ENCODE measurements at regions not wholly inside any gene's neighbourhood (a gene's known extent, or its start where the extent isn't known, plus 50 kb on each side); places are given as distances from the start of the nearest gene placed in this dataset.

DNA sequence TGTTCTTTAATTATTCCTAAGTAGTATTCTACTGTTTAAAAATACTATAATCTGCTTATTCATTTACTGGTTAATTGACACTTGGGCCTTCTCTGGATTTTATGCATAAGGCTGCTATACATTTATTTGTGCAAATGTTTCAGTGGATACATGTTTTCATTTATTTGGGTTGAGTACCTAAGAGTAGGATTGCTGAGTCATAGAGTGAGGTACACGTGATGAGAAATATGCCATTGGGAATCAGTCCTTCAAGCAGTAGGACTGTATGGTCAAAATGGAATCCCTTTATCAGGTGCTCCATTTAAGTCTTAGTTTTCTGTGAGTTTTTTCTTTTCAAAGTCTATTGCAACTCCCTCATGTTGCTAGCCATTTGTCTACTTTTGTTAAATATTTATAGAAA is 275.2 kb upstream of the SORL1-AS1 start:
- no peaks in the 10 kb centered on the region for H3K9me3 Mint-ChIP-seq (ENCODE audit: unreplicated experiment)
- TF ChIP-seq, protein P1, sequence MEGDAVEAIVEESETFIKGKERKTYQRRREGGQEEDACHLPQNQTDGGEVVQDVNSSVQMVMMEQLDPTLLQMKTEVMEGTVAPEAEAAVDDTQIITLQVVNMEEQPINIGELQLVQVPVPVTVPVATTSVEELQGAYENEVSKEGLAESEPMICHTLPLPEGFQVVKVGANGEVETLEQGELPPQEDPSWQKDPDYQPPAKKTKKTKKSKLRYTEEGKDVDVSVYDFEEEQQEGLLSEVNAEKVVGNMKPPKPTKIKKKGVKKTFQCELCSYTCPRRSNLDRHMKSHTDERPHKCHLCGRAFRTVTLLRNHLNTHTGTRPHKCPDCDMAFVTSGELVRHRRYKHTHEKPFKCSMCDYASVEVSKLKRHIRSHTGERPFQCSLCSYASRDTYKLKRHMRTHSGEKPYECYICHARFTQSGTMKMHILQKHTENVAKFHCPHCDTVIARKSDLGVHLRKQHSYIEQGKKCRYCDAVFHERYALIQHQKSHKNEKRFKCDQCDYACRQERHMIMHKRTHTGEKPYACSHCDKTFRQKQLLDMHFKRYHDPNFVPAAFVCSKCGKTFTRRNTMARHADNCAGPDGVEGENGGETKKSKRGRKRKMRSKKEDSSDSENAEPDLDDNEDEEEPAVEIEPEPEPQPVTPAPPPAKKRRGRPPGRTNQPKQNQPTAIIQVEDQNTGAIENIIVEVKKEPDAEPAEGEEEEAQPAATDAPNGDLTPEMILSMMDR (IDR thresholded peaks at IDR 0.05; ENCODE audit: unreplicated experiment), result no peak
- H3K27ac Mint-ChIP-seq (ENCODE audit: unreplicated experiment), result peak overlapping the region; percentile 98
- peaks cover 50% of the 10 kb centered on the region for H3K4me1 Mint-ChIP-seq (ENCODE audit: unreplicated experiment)
- peaks cover 2% of the 10 kb centered on the region for H3K27me3 Mint-ChIP-seq (ENCODE audit: unreplicated experiment)
- no peak overlapping the region for H3K4me3 Mint-ChIP-seq (ENCODE audit: unreplicated experiment)
- DNase-seq (ENCODE audit: low spot score), result no peak
- peaks cover 3% of the 10 kb centered on the region for H3K36me3 Mint-ChIP-seq (ENCODE audit: low read depth, unreplicated experiment)

GRCh38 chr11:121723246-121723741 is 270.5 kb upstream of the SORL1-AS1 start:
- Mint-ChIP-seq H3K4me1 (ENCODE audit: unreplicated experiment) (peaks cover 44% of the 10 kb centered on the region), H3K36me3 (ENCODE audit: low read depth, unreplicated experiment) (peaks cover 8% of the 10 kb centered on the region), H3K4me3 (ENCODE audit: unreplicated experiment) (peak overlapping the region; percentile 75), H3K27me3 (ENCODE audit: unreplicated experiment) (peaks cover 6% of the 10 kb centered on the region), H3K9me3 (ENCODE audit: unreplicated experiment) (no peaks in the 10 kb centered on the region), H3K27ac (ENCODE audit: unreplicated experiment) (peak overlapping the region; percentile 94)
- DNase-seq (ENCODE audit: low spot score), result peak; percentile 21
- TF ChIP-seq, protein P1 (IDR thresholded peaks at IDR 0.05; ENCODE audit: unreplicated experiment), result no peak

- H3K27ac Mint-ChIP-seq (ENCODE audit: unreplicated experiment), result peak overlapping the region; percentile 27
These were observed 269.9 kb upstream of the SORL1-AS1 start for GRCh38 chr11:121722431-121723245.

DNA sequence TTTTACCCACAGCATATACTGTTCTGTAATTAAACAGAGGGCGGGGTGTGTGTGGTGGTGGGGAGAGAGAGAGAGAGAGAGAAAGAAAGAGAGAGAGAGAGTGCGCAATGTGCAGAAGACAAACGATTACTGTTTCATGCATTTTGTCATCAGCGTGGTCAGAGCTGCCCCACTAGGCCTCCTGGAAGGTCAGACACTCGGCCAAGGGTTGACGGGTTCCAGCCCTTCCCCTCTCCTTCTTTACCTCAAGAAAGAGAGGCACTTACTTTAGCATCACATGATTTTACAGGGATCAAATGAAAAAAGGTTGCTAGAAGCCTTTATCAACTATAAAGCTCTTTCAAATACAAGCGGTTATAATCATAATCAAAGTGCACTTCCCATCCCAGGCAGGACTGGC is 269.2 kb upstream of the SORL1-AS1 start:
- Mint-ChIP-seq H3K4me3 (ENCODE audit: unreplicated experiment) (no peak overlapping the region), H3K27me3 (ENCODE audit: unreplicated experiment) (peaks cover 6% of the 10 kb centered on the region), H3K4me1 (ENCODE audit: unreplicated experiment) (peaks cover 30% of the 10 kb centered on the region), H3K27ac (ENCODE audit: unreplicated experiment) (no peak overlapping the region), H3K9me3 (ENCODE audit: unreplicated experiment) (no peaks in the 10 kb centered on the region), H3K36me3 (ENCODE audit: low read depth, unreplicated experiment) (peaks cover 8% of the 10 kb centered on the region)
- TF ChIP-seq, protein P1 (IDR thresholded peaks at IDR 0.05; ENCODE audit: unreplicated experiment), result no peak
- DNase-seq (ENCODE audit: low spot score), result no peak

More at GRCh38 chr11:121722431-121723245, 269.9 kb upstream of the SORL1-AS1 start:
- Mint-ChIP-seq H3K4me1 (ENCODE audit: unreplicated experiment) (peaks cover 37% of the 10 kb centered on the region), H3K9me3 (ENCODE audit: unreplicated experiment) (no peaks in the 10 kb centered on the region), H3K4me3 (ENCODE audit: unreplicated experiment) (no peak overlapping the region), H3K36me3 (ENCODE audit: low read depth, unreplicated experiment) (peaks cover 8% of the 10 kb centered on the region), H3K27me3 (ENCODE audit: unreplicated experiment) (peaks cover 6% of the 10 kb centered on the region)
- TF ChIP-seq, protein P1 (IDR thresholded peaks at IDR 0.05; ENCODE audit: unreplicated experiment), result no peak
- peak; percentile 72 for DNase-seq (ENCODE audit: low spot score)

DNA sequence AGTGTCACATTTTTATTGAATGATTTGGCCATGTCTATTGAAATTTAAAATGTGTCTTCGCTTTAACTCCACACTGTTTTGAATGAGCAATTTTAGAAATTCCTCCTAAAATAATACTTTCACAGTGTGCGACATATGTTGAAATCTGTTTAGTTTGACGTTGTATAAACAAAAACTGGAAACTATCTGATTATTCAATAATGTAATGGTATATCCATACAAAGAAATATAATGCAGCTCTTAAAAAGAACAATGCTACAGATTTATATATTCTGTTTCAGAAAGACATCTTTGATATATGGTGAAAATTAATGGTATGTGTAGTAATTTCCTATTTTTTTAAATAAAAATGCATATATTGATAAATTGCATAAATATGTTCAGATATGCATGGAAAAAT is 268.7 kb upstream of the SORL1-AS1 start:
- Mint-ChIP-seq H3K36me3 (ENCODE audit: low read depth, unreplicated experiment) (peaks cover 8% of the 10 kb centered on the region), H3K4me1 (ENCODE audit: unreplicated experiment) (peaks cover 28% of the 10 kb centered on the region), H3K27me3 (ENCODE audit: unreplicated experiment) (peaks cover 6% of the 10 kb centered on the region), H3K4me3 (ENCODE audit: unreplicated experiment) (no peak overlapping the region), H3K27ac (ENCODE audit: unreplicated experiment) (no peak overlapping the region), H3K9me3 (ENCODE audit: unreplicated experiment) (no peaks in the 10 kb centered on the region)
- TF ChIP-seq, protein P1 (IDR thresholded peaks at IDR 0.05; ENCODE audit: unreplicated experiment), result no peak
- DNase-seq (ENCODE audit: low spot score), result no peak
